Esophagus muscularis mucosa (tissue), 3 donors: ENCODE measurements at regions not wholly inside any gene's neighbourhood (a gene's known extent, or its start where the extent isn't known, plus 50 kb on each side); places are given as distances from the start of the nearest gene placed in this dataset.

Experiments used
- CTCF ChIP-seq, 3 experiments: fragments of 200-600 bp in 2 of 3; fragments of 450-650 bp in 1 of 3; sonication (generic) in 2 of 3; IDR thresholded peaks; one replicate each; pipeline ENCODE4 v1.5.1; 2017 to 2019; ENCODE audit warnings: antibody characterized with exemption in 3 of 3, mild to moderate bottlenecking in 2 of 3, moderate library complexity in 1 of 3
- POLR2A ChIP-seq: fragments of 450-650 bp; IDR thresholded peaks from one replicate; pipeline ENCODE4 v1.6.1; 2017; ENCODE audit warnings: antibody characterized with exemption, moderate library complexity, mild to moderate bottlenecking, low read depth

DNA sequence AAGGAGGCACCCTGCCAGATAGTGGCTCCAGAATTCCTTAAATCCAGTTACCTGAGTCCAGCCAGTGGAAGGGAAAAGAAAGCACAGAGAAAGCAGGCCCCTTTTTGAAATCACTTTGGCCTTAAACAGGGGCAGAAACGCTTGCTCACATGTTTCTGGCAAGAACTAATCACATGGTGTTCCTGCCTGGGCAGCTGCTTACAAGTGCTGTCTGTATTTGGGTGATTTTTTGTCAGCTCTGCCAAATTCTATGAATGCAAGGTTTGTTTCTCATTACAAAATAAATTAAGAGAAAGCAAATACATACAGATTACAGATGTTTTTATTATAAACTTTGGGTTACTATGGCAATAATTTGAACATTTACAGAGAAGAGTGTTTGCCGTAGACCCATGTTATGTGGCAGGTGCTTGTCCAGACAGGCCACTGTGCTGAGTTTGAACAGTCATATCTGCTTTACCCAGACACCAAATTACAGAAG lies 1237.8 kb downstream of the SLITRK5 start:
- TF ChIP-seq CTCF (IDR thresholded peaks at IDR 0.05) = no peak
- no peak for TF ChIP-seq POLR2A
